NCI-H226 (cell line): ENCODE measurements at regions not wholly inside any gene's neighbourhood (a gene's known extent, or its start where the extent isn't known, plus 50 kb on each side); places are given as distances from the start of the nearest gene placed in this dataset.
A peak's percentile ranks its signal among the peaks of the same experiment; 100 is the strongest.

Experiments used
- DNase-seq: peaks from one replicate; pipeline ENCODE4 v3.0.0-alpha.2; 2015

DNA sequence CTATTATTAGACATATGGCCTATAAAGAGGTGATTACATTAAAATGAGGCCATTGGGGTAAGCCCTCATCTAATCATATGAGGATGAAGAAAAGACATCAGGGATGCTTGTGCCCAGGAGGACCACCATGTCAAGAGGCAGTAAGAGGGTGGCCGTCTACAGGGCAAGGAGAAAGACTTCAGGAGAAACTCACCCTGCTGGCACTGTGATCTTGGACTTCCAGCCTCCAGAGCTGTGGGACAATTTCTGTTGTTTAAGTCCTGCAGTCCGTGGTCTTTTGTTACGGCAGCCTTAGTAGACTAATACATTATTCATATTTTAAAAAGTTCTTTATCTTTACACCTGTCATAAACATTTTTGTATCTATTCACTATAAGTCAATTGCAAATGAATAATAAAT lies 290.0 kb downstream of the PRL start:
- DNase-seq, result no peak

DNA sequence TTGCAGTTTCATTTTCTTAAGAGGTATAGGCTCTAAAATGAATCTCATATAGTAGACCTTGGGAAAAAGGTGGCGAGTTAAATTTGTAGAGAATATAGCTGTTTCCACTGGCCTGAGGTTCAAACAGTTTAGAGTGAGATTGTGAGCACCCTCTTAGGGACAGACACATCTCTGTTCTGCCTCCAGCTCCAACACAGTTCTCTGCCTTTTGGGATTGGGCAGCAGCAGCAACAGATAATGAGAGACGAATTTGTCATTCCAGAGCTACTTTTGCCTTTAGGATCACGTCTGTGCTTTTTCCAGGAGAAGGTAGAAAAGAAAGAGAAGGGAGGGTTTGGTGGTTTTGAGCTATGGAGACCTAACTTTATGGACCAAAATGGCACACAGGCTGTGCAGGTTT lies 289.4 kb downstream of the PRL start:
- DNase-seq, result no peak

DNA sequence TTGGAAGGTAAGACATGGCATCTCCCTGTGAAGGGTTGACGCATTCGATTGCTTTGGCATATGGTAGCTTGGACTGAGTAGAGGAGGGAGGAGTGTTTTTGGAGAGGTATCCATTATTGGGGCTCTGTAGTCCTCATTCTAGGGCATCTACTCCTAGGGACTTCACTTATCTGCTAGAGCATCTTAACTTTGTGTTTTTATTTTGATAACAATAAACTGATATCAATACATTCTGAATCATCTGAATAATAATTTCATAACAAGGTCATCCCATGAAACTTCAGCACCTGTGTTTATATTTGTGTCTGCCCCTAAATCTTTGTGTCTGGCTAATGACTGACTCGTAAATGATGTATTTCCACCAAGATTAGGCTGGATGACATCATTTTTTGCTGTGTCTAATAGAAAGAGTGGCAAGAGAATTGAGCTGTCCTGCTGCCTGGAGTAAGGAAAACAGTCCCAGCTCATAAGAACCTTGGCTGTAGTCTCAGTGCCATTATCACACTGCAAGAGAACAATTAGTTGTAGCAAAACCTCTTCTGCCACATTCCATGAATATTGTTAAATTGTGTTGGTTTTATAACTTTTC lies 288.5 kb downstream of the PRL start:
- peak; percentile 52 for DNase-seq

DNA sequence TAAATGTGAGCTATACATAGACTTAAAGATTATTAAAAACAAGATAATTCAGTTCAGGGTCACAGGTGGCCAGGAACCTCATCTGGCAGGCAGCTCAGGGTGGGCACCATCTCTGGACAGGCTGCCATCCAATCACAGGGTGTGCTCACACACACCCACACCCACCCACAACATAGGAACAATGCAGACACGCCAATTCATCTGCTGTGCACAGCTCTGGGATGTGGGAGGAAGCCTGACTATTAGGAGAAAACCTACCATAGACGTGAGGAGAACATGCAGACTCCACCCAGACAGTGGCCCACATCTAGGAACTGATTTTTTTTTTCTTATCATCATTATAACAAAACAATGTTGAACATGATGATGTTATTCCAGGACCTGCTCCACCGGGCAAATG lies 286.7 kb downstream of the PRL start:
- no peak for DNase-seq

DNA sequence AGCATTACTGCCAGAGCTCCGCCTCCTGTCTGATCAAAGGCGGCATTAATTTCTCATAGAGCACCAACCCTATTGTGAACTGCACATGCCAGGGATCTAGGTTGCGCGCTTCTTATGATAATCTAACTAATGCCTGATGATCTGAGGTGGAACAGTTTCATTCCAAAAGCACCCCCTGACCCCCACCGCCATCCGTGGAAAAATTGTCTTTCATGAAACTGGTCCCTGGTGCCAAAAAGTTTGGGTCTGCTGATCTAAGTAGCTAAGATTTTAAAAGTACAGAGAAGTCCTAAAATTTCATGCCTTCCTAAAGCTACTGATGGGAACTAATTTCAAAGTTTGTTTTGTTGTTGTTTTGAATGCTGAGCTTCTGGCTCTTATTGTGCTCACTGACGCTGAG lies 281.6 kb downstream of the PRL start:
- no peak for DNase-seq

DNA sequence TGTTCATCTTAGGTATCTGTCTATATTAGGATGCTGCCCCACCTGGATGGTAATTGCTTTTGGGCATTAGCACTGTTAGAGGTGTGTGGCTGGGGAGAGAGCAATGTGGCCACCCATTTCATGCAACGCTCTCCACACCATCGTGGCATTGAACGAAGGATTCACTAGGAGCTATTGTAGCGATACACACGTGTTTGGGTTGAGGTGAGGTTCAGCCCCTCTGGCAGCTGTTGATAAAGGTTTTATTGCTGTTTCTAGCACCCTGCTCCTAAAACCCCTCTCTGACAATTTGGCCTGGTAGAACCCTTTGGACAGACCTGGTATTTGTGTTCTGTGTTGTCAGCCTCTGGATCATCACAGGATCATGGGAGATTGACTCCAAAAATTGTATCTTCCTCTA lies 280.9 kb downstream of the PRL start:
- DNase-seq, result no peak

DNA sequence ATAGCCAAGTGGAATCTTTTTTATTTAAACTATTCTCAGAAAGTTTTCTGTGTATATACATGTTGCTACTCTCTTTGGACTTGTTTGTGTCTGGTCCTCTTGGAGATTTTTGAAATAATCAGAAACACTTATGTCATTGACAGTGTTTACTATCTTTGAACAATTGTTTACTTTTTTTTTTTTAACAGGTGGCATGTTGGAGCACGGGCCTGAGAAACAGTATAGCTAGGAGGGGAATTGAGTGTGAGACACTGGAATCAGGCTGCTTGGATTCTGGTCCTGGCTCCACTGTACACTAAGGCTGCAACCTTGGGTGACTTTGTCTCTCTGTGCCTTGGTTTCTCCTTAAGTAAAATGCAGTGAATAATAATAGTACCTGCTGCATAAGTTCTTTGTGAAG lies 279.6 kb downstream of the PRL start:
- DNase-seq, result no peak

DNA sequence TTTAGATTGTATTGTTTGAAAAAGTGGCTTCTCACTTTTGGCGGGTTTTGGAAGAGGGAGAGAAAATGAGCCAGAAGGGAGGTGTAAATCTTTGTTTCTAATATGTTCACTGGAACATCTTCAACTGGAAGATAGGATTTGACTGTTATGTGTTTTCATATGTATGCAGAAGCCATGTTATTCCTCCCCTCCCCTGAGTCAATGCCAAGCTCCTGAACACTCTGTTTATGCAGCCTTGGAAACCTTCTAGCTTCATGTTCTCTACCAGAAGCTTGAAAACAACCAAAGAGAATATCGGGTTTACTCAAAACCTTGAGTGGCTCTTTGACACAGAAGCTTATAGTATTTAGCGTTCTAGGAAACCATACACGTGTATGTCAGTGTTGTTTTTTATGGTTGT lies 279.1 kb downstream of the PRL start:
- no peak for DNase-seq

DNA sequence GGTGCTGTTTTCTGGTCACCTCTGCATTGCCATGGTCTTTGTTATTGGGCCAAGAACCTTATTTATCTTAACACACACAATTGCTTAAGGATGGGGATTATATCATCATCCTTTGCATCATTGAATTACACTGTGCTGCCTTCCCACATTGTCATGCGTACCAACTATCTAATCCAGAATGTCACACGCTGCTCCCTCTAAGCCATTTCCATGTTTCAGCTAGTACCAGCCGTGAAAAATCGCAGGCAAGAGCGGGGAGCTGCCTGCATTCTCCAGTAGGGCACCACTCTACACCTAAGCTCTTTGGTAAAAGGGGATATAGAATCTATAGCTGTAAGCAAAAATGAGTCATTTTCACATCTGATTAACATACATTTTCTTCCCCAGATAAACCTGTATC lies 277.0 kb downstream of the PRL start:
- DNase-seq, result no peak

DNA sequence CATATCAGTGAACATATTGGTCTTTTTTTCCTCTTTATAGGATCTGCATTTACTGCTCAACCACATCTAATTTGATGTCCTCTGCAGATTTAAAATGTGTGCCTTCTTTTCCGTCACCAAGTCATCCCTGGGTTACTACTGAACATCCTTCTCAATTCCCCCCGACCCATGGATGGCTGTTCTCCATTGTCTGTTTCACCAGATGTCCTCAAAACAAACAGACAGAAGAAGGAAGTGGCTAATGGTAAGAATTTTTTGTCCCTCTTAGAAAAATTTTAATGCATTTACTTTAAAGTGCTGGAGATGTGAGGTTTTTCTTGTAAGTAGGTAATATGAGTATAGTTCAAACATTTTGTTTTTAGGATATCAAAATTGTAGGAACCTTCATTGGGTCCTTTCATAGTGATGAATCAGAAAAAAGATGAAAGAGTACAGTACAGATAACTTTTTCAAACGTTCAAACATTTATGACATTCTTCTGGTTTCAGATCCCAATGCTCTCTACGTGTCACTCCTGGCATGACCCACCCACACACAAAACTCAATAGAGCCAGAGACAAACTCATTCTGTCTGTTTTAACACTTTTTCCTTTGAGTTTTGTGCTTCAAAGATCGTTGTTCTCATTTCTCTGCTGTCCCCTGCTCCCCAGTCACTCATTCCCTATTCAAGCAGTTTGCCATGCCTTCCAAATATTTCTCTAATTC lies 276.4 kb downstream of the PRL start:
- DNase-seq, result no peak

DNA sequence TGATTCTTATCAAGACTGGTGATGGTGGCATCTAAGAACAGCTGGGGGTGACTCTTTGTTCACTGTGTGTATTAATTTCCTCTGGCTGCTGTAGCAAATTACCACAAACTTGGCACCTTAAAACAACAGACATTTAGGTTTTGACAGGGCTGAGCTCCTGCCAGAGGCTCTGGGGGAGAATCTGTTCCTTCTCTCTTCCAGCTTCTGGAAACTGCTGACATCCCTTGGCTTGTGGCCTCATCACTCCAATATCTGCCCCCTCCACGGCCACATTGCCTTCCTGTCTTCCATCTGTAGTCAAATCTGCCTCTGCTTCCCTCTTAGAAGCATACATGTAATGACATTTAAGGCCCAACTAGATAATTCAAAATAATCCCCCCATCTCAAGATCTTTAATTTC lies 274.9 kb downstream of the PRL start:
- no peak for DNase-seq

DNA sequence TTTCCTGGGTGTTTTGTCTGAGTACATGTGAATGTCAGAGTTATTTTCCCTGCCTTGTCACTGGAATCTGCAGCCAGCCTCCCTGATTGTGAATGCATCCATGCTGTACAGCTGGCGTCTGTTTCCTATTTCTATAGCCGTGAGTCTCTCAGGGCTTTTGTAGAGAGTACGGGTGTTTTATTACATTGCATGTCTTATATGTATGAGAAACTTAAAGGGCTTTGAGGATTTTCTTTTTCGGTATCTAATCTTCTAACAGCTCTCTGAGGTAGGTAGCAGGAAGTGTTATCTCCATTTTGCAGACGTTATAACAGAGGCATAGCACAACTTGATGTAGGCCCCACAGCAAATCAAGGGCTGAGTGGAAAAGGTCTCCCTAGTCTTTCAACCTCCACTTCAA lies 272.9 kb downstream of the PRL start:
- DNase-seq, result no peak

DNA sequence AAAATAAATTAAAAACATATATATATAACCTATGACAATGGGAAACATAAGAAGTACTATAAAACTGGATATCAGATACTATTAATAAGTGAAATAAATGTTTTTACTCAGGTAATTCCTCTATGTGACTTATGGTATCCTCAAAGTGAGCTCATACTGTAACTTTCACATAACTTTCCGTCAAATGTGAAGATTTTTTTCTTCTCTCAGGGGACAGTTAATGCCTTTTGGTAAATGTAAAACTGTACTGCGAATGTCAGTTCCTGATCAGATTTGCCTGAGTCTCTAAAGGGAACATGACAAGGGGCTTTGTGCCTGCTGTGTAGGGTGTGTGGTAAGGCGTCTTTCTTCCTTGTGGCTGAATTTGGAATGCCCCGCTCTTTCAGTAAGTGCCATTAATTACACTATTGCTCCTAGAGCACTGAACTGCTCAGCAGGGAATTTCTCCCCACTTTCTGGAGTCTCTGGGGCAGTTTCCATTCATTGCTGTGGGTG lies 271.8 kb downstream of the PRL start:
- no peak for DNase-seq

DNA sequence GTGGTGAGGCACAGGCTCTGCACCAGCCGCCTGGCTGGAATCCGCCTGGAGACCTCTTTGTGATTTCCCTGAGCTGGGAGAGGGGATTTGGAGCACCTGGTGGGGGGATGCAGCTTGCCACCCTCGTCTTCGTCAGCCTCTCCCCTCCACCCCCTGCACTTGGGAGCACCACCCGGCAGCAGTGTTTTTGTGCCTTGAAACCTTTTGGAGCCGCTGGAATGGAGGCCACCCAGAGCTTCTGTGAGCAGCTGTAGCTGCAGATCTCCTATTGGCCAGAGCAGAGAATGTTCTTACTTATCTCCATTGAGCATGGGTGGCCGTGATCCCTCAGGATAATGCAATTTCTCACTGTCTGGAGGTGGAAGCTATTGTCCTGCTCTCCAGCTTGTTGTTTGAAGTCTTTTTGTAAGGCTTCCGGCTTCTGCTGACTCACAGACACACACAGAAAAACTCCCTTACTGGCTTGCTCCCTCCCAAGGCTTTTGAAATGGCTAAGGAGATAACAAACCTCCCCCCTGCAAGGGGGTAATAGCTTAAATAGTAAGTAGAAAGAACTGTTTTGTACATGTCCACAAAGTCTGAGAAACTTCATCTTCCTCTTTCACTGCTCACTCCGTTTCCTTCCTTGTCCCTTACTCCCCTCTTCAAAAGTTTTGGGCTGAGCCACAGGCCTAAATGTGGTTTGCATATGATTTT lies 271.2 kb downstream of the PRL start:
- peak; percentile 82 for DNase-seq

DNA sequence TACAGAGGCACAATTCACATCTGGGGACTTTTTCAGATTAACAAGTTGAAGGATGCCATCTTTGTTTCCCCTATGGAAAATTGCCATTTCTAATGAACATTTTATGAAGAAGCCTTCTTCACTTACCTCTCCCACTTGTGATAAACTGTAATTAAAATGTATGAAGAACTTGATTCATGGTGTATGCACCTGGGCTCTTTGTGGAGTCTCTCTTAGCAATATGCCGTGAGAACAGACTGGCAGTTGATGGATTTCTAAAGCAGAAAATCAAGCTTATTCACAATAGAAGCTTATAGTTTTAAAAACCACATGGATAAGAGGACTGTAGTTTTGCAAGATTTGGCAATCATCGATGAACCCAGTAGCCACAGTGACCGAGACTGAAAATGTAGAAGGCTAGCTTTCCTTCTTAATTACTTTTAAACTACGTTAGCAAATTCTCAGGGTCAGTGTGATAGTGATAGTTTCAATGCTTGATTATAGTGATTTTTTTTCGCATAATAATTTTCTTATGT lies 270.6 kb downstream of the PRL start:
- no peak for DNase-seq

DNA sequence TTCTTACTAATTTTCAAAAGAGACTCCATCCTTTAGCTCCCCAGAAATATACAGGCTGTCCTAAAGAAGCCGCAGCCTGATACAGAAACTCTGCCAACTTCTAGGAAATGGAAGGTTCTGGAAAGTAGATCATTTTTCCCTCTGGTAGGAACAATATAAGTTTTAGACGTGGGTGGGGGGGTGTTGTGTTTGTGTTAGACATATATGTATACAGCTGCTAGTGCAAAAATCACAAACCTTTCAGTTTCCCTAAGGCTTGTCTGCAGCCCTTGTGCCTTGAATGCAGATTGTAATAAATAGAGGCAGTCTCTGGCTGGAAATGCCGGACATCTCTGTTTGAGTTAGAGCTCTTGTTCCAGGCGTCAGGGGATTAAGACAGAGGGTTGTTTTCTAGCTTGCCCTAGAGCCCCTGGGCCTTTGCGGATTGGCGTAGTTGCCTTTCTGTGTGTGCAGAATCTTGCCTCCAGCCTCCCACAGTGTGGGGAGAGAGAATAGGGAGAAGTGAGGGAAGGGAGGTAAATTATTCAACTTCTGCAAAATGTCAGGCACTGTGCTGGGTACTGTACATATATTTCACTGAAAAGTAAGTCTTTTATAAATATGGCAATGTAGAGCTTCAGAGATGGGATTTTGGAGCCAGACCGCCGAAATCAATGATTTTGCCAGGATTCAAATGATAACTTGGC lies 269.7 kb downstream of the PRL start:
- no peak for DNase-seq

DNA sequence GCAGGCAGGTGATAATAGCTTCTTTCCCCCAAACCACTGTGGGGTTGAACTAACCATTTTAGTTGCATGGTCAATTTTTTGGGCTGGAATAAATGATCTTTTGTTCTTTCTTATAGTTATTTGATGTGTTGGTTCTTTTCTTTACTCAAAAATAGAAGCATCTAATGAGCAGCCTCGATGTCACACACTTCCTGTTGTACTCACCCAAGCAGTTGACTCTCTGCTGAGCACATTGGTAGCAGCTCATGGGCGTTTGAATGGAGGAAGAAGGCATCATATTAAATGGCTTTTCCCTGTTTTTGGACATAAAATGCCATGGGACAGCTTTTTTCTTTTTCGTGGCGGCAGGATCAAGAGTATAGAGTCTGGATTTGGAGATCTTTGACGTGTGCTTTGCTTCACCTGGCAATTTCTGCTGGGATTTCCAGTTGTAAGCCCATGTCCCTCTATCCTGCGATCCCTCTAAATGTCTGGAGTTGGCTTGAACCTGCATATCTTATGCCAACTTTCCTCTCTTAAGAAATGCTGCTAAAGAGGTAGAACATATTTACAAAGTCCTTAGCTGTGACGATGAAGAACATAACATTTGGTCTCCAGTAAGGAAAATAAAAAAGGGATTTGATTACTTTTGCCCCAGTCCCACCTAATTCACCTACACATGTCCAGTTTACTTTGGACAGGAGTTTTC lies 268.3 kb downstream of the PRL start:
- no peak for DNase-seq

DNA sequence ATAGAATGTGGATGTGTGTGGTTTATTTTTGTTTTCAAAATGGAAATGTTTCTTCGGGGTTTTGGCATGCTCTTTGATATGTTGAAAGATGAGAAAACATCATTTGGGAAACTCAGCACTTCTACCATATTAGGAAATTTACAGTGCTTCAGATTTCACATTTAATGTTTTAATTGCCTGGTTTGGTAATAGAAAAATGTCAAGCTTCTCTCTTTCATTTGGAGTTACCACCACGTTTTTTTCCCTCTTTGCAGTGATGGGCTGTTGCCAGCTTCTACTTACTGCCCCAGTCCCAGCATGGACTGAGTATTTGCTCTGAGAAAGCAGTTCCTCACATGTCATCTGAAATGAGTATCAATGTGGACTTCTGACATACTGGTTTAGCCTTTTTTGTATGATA lies 267.7 kb downstream of the PRL start:
- DNase-seq, result no peak

DNA sequence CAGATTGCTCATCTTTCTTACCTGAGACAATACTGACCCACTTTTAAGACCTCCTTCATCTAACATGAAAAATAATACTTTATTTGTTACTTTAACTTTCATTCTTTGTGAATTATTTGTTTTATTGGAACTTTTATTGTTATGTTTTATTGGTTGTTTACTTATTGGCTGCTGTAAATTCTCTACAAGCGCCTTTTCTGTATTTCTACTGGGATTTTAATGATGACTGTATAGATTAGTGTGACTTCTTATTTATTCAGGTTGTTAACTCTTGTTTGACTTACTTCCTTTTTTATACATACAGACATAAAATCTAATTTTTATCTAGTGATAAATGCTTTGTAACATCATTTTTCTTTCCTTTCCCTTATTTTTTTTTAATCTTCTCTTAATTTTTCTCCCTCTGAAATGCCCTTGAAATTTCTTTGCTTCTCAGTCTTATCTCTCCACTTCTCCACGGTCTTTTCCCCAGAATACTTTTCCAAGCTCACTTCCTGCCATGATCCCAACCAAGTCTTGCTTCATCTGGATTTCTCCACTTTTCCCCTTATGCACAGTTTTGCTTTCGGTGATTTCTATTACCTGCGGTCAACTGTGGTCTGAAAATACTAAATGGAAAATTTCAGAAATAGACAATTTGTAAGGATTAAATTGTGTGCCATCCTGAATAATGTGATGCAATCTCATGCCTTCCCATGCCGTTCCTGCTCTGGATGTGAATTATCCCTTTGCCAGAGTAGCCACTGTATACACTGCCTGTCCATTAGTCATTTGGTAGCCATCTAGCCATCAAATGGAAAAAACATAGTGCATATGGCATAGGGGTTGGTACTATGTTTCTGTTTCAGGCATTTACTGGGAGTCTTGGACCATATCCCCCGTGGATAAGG lies 265.9 kb downstream of the PRL start:
- DNase-seq, result no peak

DNA sequence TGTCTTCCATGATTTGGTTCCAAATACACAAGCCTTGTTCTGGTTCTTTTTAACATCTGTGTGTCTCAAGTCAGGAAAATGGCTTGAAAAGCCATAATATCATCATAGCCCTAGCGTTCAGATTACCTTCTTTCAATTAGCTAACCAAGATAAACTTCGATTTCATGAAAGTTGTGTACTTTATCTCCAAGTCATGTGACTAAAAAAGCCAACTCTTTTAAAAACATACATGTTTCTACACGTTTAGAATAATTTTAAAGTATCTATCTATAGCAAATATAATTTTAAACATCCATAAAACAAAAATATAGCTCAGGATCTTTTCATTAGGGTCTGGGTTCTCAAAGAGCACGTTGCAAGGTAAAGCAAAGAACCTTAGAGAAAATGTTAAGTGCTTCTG lies 261.1 kb downstream of the PRL start:
- no peak for DNase-seq

DNA sequence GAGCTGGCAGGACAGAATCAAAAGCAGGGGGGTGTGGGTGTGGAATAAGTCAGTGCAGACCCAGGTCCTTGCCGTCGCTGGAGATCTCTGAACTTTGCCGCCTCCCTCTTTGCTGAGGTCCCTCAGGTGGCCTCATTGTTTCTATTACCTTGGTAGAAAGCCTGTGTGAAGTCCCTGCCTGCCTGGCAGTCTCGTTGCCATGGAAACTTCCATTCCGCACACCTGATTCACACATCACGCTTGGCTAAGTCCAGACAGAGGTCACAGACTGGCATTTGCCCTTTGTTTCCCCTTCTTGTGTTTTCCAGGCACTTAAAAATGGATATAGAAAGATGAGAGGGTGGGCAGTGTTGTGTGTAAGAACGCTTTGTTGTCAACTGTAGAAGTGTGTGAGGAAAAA lies 260.6 kb downstream of the PRL start:
- peak; percentile 18 for DNase-seq

DNA sequence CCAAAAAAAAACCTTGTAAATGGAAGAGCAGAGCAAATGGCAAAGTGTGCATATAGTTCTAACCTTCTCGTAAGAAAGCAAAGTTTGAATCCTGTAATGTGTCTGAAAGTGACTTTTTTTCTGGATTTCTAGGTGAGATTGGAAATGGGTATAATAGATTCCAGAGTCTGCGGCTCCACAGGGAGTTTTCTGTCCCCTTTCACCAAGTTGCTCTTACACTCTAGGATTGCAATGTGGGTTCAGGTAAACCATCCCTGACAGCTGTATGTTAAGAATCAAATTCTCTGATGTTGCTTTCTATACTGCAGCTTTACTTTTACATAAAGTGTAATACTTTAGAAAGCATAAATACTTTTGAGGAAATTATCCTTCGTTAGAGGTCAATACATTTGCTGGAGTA lies 260.1 kb downstream of the PRL start:
- no peak for DNase-seq
